GM18861 (cell line): ENCODE measurements at regions not wholly inside any gene's neighbourhood (a gene's known extent, or its start where the extent isn't known, plus 50 kb on each side); places are given as distances from the start of the nearest gene placed in this dataset.
"Not testable (repeated sequence)": the region's sequence is repeated elsewhere in the genome, so short reads cannot be mapped to it uniquely, and the experiment has no call there.

Source experiments
- ATAC-seq: cut with Tn5 transposase; IDR thresholded peaks from one replicate; pipeline ENCODE4 v1.9.1; 2021; ENCODE audit not compliant: unreplicated experiment

- ATAC-seq, result not testable (repeated sequence)
Measured at GRCh38 chr6:15742013-15742412, 79.2 kb upstream of the DTNBP1 start.

GRCh38 chr6:15741405-15741804 lies 78.6 kb upstream of the DTNBP1 start:
- no peak for ATAC-seq

DNA sequence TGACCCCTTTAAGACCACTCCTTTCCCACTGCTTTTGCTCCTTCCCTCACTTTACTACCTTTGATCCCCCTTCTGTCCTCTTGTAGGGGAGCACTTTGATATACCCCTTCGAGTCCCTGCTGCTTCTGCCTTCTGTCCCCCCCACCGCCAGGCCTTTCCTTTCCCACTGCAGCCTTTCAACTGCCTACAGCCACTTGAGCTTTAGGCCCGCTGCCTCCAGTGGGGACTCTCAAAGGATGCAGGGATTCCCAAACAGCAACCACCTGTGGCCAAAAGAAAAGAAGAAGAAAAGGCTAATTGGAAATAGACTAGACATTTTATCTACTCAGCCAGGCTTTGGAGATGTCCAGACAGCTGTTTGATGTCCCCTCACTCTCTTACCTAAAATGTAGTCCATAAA lies 77.0 kb upstream of the DTNBP1 start:
- no peak for ATAC-seq

DNA sequence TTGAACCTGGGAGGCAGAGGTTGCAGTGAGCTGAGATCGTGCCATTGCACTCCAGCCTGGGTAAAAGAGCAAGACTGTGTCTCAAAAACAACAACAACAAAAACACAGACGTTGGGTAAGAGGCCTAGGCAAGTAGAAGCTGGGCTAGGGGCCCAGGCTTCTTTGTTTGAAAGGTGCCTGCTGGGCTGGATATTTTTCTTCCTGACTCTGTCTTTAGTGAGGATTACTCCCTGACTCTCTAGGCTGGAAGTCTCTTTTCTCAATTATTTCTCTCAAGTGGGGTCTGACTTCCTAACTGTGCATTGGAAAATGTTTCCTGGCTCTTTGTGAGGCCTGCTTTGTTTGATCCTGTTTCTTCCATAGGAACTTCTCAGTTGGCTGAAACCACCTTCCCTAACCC lies 76.5 kb upstream of the DTNBP1 start:
- no peak for ATAC-seq

GRCh38 chr6:15738195-15738594 lies 75.4 kb upstream of the DTNBP1 start:
- not testable (repeated sequence) for ATAC-seq

DNA sequence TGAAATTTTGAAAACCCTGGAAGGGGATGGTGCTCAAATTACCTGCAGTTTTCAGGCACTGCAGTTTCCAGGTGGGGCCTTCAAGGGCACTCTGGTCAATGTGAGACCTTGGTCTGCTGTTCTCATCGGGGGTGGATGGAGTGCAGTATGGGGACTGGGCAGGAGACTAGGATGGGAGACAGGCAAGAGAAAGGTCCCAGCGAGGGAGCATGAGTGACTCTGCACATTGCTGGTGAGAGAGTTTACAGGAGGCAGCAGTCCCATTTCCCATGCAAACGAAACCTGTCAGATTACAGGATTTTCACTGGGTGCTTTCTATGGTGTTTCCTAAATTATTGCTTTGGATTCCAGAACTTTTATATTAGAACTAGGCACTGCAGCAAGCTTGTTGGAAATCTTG lies 73.5 kb upstream of the DTNBP1 start:
- no peak for ATAC-seq

- no peak for ATAC-seq
Measured at GRCh38 chr6:15735567-15736265, 72.9 kb upstream of the DTNBP1 start.

- no peak for ATAC-seq
Measured at GRCh38 chr6:15734118-15734897, 71.5 kb upstream of the DTNBP1 start.

DNA sequence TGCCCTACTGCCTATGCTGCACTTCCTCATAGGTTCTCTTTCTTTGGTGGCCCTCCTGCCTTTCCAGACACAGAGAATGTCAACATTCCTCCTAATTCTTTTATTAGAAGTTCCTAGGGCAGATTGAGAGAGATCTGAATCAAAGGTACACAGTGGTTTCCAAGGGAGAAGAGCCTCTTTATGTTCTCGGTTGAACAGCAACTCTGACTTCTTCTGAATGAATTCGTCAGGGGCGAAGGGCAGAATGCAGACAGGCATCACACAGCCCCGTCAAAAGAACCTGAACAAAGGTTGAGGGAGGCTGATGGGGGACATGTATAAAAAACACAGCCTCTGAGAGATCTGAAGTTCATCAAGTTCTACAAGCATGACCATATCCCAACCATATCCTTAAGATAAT lies 68.1 kb upstream of the DTNBP1 start:
- no peak for ATAC-seq

GRCh38 chr6:15730442-15730841 lies 67.6 kb upstream of the DTNBP1 start:
- no peak for ATAC-seq

GRCh38 chr6:15722731-15723130 lies 59.9 kb upstream of the DTNBP1 start:
- ATAC-seq, result no peak

DNA sequence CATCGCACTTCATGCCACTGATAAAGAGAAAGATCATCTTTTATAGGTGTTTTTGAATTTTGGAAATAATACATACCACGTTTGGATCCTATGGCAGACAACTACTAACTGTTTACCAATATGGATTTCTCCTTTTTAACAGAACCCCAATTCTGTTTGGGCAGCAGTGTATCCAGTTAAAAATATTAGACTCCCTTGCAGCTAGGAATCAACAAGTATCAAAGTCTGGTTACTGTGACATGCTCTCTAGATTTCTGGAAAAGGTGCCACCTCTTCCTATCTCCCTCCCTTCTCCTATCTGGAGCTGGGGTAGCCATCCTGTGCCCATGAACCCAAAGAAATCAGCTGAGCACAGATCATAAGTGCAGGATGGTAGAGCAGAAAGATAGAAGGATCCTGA lies 54.1 kb upstream of the DTNBP1 start:
- ATAC-seq, result no peak

- ATAC-seq, result no peak
Measured at GRCh38 chr6:15715851-15716250, 53.0 kb upstream of the DTNBP1 start.

DNA sequence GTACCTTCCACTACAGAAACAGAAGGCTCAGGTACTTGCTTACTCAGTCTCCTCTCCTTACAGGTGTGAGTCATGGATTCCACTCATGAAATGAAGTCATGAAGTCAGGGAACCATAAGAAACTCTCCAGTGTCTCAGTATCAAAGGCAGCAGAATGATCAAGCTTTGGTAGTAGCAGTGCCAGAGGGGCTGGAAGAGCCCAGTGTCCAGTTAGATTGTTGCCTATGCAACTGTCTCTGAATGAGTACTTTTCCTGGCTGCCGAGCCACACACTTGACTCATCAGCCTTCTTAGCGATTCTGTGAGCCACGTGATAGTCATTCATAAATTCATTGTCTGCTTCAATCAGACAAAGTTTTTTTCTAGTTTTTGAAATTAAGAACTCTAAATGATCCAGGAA lies 52.2 kb upstream of the DTNBP1 start:
- ATAC-seq, result no peak

GRCh38 chr6:15714658-15715057 lies 51.8 kb upstream of the DTNBP1 start:
- no peak for ATAC-seq

DNA sequence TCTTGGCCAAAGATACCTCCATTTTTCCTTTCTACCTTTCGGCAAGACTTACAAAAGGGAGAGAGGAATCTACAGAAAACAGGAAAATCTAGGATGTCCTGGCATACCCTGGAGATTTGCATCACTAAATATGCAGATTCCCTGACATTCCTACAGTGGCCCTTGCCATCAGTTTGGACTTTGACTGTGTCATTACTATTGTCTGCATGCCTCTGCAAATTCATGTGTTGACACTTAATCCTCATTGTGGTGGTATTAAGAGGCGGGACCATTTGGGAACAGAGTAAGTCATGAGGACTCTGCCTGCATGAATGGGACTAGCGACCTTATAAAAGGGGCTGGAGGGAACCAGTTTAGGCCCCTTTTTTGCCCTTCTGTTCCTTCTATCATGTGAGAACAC lies 50.5 kb upstream of the DTNBP1 start:
- no peak for ATAC-seq

DNA sequence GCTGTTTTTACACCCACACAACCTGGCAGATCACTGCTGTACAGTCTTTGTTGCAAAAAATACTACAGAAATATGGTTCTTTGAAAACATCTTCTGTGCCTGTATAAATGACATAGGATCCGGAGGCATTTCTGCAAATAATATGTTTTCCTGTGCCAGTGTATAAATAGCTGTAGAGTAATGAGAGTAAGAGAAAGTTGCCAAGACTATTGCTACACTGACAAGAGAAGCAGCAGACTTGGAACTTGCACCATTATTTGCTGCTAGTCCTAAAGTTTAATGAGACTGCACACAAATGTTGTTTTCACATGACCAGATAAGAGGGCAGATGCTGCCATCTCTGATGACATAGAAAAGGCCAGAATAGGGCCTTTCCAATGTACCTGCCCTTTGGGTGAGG lies 50.0 kb upstream of the DTNBP1 start:
- ATAC-seq, result no peak
